T47D (cell line): ENCODE measurements at regions not wholly inside any gene's neighbourhood (a gene's known extent, or its start where the extent isn't known, plus 50 kb on each side); places are given as distances from the start of the nearest gene placed in this dataset.

Source experiments
- DNase-seq, 2 experiments: peaks; one replicate each; pipeline versions ENCODE4 v3.0.0 to v3.0.0-alpha.2; 2011 to 2012; ENCODE audit warnings: low read depth in 1 of 2, low spot score in 1 of 2
- JUND ChIP-seq: IDR thresholded peaks from 2 replicates; pipeline ENCODE4 v1.6.1; 2012; ENCODE audit warnings: low read depth
- in situ Hi-C: cut with HindIII; loops from 2 replicates; pipeline ENCODE4 v1.10.0; 2016; ENCODE audit warnings: low sequenced_read_pairs, low pct_unique_long_range_greater_than_20kb

DNA sequence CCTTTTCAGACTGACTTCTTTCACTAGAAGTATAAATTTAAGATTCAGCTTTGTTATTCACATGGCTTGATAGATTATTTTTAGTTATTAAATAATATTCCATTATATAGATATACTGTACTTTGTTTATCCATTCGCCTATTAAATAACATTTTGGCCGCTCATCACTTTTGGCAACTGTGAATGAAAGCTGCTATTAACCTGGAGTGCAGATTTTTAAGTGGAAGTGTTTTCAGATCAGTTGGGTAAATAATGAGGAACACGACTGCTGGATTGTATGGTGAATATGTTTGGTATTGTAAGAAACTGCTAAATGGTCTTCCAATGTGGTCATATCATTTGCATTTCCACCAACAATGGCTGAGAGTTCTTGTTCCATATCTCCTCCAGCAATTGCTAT, 97.6 kb upstream of the ZNF804B start:
- DNase-seq: no peak
- in situ Hi-C loops: no loop called here
- TF ChIP-seq JUND: no peak

DNA sequence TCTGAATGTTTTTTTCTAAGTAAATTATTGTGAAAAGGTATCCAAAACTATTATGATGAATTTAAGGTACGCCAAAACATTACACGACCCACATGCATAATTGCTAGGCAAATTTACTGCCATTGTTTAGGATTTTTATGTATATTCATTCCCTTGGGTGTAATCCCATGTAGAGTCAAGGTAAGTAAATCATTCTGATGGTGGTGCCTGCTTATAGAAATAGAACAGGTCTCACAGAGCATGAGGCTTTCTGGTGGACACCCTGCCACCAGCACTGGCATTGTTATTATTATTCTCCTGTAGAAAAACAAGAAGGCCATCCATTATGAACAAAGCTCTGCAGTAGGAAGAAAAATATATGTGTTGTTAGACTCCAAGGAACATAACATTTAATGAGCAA, 111.7 kb upstream of the ZNF804B start:
- in situ Hi-C loops: no loop called here
- no peak for DNase-seq
- no peak for TF ChIP-seq JUND

DNA sequence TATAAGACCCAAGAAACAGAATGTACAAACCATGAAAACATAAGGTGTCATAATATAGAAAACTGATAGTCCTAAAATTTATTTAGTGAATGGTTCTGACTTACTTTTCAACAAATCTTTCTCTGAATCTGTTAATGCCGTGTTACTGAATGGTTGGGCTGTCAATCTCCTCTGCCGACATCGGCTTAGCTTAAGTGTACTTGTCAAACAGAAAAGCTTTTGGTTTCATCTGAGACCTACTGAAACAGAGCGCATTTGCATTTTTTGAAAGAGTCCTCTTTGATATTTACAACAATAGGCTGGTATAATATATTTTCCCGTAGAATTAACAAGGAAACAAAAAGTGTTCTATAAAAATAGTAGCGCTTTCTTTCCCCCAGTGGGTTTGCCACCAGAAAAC, 120.9 kb upstream of the ZNF804B start:
- no peak for DNase-seq
- in situ Hi-C loops: no loop called here
- TF ChIP-seq JUND: no peak

DNA sequence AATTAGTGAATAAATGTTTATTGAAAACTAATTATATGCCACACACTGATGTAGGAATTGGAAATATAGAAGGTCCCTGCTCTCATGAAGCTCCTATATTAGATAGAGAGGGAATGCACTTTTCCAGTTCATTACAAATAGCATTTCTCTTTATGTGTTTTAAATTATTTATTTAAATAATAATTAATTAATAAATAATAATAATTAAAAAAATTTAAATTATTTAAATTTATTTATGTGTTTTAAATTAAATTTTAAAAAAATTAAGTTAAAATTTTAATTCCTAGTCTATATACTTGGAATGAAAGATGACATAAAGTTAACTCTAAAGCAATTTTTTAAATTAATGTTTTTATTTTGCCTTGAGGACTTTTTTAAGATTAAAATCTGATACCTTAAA, 121.7 kb upstream of the ZNF804B start:
- in situ Hi-C loops: no loop called here
- DNase-seq: no peak
- no peak for TF ChIP-seq JUND

DNA sequence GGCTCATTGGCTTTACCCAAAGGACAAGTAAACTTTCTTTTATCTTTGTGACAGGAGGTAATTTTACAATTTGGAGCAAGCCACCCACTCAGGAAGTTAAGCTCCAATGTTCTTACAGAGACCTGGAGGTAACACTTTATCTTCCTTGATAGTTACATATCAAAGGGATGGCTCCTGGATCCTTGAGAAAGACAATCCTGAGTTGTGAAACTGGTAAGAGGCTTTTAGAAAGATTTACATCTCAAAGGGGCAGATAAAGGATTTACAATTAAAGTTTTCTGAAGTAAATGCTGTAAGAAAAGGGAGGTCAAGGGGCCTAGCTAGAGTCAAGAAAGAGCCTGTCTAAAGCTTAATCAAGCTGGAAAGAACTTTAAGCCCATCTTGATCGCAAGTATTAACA, 124.4 kb upstream of the ZNF804B start:
- DNase-seq: no peak
- TF ChIP-seq JUND: no peak
- in situ Hi-C loops: no loop called here

DNA sequence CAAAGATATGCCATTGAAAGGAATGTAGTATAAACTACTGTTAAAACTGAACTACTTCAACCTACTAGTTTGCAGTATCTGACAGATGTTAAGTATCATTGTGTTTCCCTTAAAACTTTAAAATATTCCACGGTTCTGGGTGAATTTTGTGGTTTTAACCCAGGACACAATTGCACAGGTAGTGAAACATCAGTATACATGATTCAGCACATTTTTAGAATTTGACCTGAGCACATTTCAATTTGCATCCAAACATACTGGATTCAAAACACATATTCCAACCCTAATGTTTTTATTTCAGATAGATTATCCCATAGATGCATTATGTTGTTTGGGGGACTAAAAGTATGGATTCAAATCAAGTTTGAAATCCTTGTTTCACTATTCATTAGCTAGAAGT, 129.9 kb upstream of the ZNF804B start:
- DNase-seq: no peak
- TF ChIP-seq JUND: no peak
- in situ Hi-C loops: no loop called here

DNA sequence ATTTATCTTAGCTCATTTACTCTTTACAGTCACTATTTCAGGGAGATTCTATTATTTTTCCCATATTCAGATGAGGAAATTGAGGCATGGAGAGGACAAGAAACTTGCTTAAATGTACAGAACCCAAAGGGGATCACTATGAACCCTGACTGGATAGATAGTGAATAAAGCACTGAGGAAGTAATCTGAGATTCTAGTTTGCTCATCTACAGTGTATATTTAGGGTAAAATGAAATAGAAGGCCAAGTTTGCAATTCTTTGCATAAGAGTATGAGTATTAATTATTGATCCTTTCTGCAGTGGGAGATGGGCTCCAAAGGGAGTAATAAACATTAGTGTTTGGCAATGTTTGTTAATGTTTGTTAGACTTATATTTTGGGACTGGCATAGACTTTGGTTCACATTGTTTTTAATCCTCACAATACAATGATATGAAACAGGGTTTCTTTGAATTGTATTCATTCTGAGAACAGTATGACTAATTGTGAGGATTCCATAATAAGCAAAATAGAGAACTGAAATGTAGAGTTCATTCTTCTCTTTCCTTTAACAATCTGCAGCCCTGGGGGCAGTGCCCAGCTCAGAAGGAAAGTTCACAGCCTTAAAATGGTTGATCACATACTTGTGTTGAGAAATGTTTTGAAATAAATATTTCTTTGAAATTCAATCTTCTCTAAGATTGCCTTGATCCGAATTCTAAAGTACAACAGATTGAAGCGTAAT, 131.0 kb upstream of the ZNF804B start:
- in situ Hi-C loops: no loop called here
- TF ChIP-seq JUND: no peak
- DNase-seq: no peak

DNA sequence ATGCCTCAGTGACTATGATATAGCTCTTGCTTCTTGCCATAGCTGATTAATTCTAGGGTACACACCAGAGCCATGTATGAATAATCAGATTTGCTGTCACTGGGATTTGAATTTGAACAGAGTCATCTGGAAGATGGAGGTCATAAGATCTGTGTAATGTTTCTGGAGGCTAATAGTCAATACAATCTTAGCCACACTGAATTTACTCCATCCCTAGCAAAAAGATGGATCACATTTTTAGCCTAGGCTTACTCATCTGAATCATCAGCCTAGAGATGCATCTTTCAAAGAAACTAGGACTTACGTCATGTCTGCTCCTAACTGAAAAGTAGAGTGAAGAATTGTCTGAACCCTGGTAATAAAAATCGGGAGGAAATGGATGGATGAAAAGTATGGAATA, 142.3 kb upstream of the ZNF804B start:
- DNase-seq: no peak
- TF ChIP-seq JUND: no peak
- in situ Hi-C loops: no loop called here

DNA sequence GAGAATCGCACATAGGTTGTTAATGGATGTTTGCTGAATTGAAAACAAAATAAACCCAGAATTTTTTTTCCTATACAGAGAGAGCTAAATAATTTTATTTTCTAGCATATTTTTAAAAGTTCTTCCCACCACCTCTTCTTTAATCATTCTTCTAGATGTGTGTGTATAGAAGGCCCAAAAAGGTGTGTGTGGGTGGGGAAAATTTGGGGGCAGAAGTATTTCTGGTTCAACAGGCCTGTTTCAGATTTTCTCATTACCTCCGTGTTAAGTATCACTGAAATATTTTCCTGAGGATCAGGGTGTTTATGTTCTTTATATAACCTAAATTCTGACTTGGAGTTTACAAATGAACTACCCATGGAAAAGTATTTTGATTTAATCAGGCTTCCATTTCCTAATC, 144.2 kb upstream of the ZNF804B start:
- no peak for TF ChIP-seq JUND
- DNase-seq: no peak
- in situ Hi-C loops: no loop called here

DNA sequence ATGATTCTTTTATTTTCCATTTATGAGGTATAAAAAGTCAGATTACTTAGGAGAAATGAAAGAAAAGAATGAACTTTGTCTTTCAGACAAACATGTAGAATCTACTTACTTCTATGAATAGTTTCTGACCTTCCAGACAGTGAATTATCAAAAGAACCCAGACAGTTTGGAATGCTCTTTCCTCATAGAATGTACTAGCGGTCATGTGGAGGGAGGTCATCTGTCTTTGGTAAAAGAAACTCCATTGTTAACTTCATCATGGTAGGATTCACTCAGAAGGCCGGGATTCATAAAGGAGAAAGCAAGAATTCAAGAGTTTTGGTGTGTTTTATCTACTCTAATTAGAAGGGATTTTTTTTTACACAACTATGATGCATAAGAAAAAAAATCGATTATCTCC, 144.8 kb upstream of the ZNF804B start:
- in situ Hi-C loops: no loop called here
- no peak for TF ChIP-seq JUND
- no peak for DNase-seq

DNA sequence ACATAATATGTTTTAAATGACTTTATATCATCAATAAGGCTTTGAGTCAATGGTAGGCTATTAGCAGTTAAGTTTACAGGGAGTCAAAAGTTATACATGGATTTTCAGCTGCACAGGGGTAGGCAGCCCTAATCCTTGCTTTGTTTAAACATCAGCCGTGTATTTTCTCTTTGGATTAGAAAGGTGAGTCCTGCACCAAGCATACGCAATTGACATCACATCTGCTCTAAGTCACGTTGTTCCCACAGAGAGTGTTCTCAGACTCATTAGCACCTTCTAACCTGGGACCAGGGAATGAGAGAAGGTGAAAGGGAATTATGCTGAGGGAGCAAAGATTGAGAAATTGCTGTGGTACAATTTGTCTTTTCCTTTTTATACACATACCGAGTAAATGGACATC, 148.6 kb upstream of the ZNF804B start:
- TF ChIP-seq JUND: no peak
- in situ Hi-C loops: no loop called here
- no peak for DNase-seq

DNA sequence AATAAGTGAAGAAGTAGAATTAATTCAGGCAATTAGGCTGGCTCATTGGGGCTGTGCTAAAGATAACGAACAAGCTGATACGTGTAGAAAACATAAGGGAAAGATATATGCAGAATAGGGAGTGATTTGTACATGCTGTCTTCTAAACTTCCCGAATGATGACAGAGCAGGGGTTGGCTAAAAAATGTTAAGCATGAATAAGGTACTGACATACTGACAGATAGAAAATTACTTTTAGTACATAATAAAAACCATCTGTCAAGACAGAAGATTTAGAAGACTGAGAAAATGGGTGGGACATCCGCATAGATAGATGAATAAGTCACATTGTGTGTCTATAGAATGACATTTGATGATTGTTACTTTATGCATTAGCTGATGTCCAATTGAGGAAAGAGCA, 158.8 kb upstream of the ZNF804B start:
- TF ChIP-seq JUND: no peak
- no peak for DNase-seq
- in situ Hi-C loops: no loop called here

DNA sequence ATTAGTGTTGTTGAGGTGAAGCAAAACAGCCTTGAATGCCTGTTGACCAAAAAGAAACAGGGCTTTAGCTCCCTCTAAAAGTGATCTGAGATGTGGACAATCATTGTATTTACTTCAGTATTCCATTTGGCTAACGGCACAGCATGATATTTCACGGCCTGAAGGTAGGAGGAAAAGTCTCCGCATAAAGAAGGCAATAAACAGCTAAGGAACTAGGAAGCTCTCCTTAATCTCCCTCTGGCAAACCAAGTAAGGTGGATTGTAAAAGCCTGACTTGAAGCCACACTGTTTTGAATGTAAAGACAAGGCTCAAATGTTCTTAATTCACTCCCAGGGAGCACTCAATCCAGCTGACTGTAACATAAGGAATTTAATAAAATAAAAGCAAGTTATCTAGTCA, 160.0 kb upstream of the ZNF804B start:
- no peak for TF ChIP-seq JUND
- in situ Hi-C loops: no loop called here
- no peak for DNase-seq

DNA sequence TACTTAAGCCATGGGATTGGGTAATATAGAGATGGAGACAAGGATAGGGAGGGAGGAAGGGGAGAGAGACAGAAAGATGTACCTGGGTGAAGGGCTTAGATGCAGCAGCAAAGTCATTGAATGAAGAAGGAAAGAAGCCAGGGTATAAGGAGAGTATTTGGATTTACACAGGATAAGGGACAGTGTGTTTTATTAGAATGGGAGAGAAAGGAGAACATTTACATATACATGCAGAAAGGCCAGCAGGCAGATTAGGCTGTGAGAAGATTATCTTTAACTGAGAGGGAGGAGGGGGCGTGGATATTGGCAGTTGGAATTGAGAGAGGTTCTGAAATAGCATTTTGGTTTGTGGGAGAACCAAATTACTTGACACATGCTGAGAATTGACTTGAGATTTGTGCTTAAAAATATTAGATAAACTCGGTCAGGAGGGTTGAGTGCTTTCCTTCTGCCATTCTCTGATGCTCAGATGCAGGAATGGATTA, 161.5 kb upstream of the ZNF804B start:
- no peak for TF ChIP-seq JUND
- DNase-seq: no peak
- in situ Hi-C loops: no loop called here
